ENCODE measurements at regions not wholly inside any gene's neighbourhood (a gene's known extent, or its start where the extent isn't known, plus 50 kb on each side); places are given as distances from the start of the nearest gene placed in this dataset.

- no peak for DNase-seq
- no peak for ATAC-seq
- intact Hi-C loops (cut with DNase I, micrococcal nuclease): no loop called here
Observed at GRCh38 chr4:184939978-184940377, 78.3 kb upstream of the HELT start.

GRCh38 chr4:184940500-184940899, 77.8 kb upstream of the HELT start:
- intact Hi-C loops (cut with DNase I, micrococcal nuclease): no loop called here
- DNase-seq (no peak), ATAC-seq (peak; percentile 80)

DNA sequence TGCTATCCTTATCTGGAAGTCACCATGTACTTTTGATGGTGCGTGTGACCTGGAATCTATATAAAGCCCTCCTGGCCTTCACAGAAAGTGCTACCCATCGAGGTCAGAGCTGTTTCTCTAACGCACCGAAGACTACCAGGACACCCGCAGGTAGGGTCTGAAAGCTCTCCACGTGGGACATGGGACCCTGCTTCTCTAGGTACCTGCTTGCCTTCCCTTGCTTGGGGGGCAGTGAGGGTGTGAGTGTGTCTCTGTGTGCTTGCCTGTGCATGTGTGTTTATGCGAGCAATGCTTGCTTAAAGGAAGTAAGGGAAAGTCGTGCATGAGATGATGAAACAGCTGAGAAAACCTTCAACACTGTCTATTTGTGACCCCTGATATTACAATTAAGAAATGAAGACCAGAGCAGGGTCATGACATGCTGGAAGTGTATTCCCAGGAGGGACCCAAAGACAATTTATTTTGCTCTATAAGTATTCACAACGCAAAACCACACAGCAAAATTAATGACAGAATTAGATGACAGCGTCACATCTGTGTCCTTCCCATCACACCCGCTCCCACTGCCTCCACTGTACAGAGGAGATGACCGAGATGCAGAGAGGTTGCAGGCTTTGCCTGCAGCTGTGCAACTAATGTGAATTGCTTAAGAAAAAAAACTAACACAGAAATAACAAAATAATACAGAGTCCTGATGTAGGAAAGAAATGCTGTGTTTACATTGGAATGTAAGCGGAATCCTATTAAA, 76.4 kb upstream of the HELT start:
- ATAC-seq (no peak), DNase-seq (no peak)
- intact Hi-C loops (cut with DNase I, micrococcal nuclease): no loop called here

DNA sequence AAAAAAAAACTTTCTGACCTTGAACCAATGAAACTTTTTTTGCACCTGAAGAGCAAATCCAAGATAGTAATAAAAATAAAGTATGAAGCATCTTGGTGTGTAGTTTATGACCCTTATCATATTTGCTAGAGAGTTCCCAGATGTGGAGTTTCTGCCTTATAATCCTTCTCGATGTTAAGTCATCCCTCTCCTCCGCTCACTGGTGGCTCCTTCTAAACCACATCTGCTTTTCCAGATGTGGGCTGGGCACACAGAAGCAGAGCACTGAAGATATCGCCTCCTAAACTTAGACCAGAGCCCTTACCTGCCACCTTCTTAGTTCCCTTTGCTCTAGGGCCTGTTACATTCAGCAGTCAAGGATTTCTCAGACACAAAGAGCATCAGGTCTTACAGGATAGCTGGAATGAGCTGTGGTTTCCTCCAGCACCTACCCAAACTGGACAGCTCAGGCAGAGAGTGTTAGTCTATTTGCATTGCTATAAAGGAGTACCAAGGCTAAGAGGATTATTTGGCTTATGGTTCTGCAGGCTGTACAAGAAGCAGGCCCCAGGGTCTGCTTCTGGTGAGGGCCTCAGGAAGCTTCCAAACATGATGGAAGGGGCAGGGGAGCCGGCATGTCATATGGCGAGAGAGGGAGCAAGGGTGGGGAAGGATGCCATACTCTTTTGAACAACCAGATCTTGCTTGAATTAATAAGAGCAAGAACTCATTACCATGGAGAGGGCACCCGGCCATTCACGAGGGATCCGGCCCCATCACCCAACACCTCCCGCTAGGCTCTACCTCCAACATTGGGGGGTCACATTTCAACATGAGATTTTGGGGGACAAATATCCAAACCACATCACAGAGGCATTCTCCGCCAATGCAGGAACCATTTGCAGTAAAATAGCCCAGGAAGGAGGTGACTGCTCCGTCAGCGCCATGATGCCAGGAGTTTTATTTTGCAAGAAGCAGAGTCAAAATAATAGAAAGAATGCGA, 75.6 kb upstream of the HELT start:
- intact Hi-C loops (cut with DNase I, micrococcal nuclease): no loop called here
- ATAC-seq (no peak), DNase-seq (no peak)

DNA sequence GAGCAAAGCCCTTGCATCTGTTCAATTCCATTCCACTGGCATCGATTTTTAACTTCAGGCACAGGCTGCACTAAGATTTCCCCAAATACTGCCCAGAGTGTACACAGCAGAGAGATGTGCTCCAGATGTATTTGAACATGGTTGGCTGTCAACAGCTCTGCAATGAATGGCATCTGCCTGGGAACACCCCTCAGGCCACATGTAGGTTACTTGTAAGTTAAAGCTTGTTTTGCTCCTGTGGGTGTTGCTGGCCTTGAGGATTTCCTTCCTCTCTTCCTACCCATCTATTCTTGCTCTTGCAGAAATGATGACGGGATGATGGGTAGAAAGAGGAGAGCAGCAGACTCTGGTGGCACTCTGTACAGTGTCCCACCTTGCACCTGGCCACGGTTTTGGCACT, 69.3 kb upstream of the HELT start:
- intact Hi-C loops (cut with DNase I, micrococcal nuclease): no loop called here
- DNase-seq (no peak), ATAC-seq (no peak)

GRCh38 chr4:184950117-184950830, 68.0 kb upstream of the HELT start:
- intact Hi-C loops (cut with DNase I, micrococcal nuclease): no loop called here
- no peak for DNase-seq
- no peak for ATAC-seq

DNA sequence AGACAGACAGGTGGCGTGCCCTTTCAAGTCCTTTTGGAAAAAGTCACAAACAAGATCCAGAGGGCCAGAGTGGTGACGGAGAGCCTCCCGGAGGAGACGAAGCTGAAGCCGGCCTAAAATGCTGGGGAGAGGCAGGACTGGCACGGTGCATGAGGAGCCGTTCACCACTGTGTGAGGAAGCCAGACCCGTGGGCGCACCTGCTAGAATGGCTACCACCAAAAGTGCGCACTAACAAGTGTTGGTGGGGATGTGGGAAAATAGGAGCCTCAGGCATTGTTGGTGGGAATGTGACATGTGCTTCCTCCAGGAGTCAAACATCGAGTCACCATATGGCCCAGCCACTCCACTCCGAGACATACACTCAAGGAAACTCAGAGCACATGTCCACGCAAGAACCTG, 67.4 kb upstream of the HELT start:
- no peak for DNase-seq
- intact Hi-C loops (cut with DNase I, micrococcal nuclease): no loop called here
- no peak for ATAC-seq

- intact Hi-C loops (cut with DNase I, micrococcal nuclease): no loop called here
- ATAC-seq: no peak
- DNase-seq: no peak
Observed at GRCh38 chr4:184951668-184952160, 66.6 kb upstream of the HELT start.

DNA sequence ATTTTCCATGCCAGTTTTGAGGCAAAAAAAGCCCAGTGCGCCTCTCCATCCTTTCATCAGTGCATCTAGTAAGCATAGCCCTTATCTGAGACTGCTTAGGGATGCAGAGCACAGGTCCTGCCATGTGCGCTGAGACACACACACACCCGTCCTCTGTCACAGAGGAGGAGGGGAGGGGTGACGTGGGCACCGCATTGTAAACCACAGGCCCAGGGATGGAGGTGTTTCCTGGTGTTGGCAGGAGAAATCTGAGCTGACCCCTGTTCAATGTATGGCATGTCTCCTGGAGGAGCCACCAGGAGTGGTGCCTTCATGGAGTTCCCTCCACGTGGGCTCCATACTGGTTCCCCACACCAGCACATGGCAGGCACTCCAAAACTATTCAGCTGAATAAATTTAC, 65.8 kb upstream of the HELT start:
- no peak for ATAC-seq
- intact Hi-C loops (cut with DNase I, micrococcal nuclease): no loop called here
- DNase-seq: no peak

GRCh38 chr4:184953421-184953945, 64.8 kb upstream of the HELT start:
- DNase-seq: no peak
- intact Hi-C loops (cut with DNase I, micrococcal nuclease): no loop called here
- ATAC-seq: no peak

DNA sequence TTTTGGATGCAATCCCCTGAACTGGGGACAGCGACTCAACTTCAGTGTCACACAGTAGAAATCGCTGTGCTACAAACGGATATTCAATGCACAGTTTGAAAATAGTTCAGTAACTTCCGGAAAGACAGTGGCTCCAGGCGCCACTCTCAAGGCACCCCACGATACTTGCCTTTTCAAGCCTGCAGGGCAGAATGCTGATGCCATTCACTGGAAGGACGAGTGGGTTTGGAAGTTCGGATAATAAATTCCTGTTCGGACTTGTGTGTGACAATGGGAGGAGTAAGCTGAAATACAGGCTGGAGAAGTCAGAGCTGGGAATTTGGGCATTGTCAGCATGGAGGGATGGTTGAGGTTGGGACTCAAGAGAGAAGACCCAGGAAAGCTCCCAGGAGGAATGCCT, 64.3 kb upstream of the HELT start:
- intact Hi-C loops (cut with DNase I, micrococcal nuclease): no loop called here
- ATAC-seq (no peak), DNase-seq (no peak)

- intact Hi-C loops (cut with DNase I, micrococcal nuclease): no loop called here
- no peak for ATAC-seq
- no peak for DNase-seq
Observed at GRCh38 chr4:184954482-184954881, 63.8 kb upstream of the HELT start.

DNA sequence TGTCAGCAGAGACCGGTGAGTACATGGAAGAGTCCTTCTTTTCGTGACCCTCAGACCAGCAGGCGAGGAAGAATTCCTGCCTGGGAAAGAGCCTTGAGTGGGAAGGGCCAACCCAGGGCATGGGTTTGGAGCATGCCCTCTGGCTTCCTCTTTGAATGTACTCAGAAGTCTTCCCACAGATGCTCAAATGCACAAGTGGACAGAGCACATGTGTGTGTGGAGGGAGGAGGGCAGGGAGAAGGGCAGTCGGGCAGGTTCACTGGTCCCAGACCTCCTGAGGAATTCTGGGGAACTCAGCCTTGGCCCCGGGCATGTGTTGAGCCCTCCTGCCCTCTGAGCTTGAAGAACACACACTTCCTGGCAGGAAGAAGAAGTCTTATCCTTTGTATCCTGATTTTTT, 63.2 kb upstream of the HELT start:
- no peak for ATAC-seq
- no peak for DNase-seq
- intact Hi-C loops (cut with DNase I, micrococcal nuclease): no loop called here

DNA sequence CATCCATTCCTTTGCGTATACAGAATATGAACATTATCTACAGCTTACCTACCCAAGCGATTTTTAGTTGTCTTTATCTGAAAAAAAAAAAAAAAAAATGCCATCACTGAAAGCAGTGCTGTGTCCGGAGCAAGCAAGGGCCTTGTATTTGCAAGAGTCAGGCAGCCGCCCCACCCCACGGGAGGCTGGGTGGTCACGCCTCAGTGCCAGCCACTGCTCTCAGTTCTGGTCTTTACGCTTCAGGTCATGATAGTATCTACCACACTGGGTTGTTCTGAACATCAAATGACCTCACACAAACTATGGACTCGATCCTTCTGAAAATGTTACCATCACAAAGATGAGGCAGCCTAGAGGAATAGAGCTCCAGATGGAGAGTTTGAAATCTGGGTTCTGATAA, 62.7 kb upstream of the HELT start:
- no peak for ATAC-seq
- intact Hi-C loops (cut with DNase I, micrococcal nuclease): no loop called here
- DNase-seq: no peak

DNA sequence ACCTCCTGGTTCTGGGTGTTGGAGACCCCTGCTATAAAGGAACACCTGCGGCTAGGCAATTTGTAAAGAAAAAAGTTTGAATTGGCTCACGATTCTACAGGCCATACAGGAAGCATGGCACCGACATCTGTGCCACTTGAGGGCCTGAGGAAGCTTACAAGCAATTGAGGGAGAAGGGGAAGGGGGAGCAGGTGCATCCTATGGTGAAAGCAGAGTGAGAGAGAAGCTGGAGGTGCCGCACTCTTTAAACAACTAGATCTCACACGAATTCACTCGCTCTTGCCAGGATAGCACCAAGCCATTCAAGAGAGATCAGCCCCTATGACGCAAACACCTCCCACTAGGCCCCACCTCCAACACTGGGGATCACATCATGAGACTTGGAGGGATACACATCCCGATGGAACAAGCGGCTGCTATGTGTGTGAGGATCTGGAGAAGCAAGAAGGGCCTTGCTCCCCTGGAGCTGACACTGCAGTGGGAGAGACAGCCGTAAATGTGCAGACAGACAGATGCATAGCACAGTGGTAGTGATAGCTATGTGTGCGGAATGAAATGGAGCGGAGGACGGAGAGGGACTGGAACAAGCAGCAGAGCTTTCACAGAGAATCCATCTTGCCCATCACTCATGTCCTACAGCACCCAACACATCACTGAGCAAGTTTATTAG, 60.7 kb upstream of the HELT start:
- ATAC-seq (no peak), DNase-seq (no peak)
- intact Hi-C loops (cut with DNase I, micrococcal nuclease): no loop called here

DNA sequence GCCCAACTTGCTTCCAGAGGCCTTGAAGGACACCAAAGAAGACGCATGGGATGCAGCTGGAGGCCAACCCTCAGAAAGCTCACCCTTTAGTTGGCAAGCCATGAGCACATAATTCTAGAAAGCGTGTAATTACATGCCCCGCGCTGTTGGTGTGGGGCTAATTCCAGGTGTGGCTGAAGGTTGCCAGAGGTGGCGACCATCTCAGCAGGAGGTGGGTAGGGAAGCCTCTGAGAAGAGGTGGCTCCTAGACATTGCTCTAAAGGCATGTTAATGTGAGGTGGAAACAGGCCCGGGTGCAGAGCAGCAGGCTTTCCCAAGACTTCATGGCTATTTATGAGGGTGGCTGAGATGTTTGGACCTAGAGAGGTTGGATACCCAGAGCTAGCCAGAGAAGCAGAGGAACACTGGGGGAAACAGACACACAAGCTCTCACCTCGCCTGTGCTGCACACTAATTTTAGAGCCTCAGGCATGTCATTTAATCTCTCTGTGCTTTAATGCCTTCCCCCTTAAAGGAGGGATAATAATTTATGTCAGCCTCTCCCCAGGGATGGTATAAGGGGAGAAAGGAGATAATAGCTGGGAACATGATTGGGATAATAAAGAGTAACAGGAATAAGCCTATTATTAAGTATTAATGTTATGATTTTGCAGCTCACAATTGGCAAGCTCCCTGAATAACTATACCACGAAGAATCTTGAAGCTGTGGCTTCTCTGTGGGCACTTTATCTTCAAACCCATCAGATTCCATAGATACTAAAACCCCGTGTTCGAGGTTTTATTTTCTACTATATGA, 60.0 kb upstream of the HELT start:
- intact Hi-C loops (cut with DNase I, micrococcal nuclease): no loop called here
- DNase-seq: no peak
- no peak for ATAC-seq

- intact Hi-C loops (cut with DNase I, micrococcal nuclease): no loop called here
- no peak for DNase-seq
- no peak for ATAC-seq
Observed at GRCh38 chr4:184958923-184959210, 59.4 kb upstream of the HELT start.

GRCh38 chr4:184959309-184959708, 59.0 kb upstream of the HELT start:
- DNase-seq (no peak), ATAC-seq (no peak)
- intact Hi-C loops (cut with DNase I, micrococcal nuclease): no loop called here
